ENCODE measurements at regions not wholly inside any gene's neighbourhood (a gene's known extent, or its start where the extent isn't known, plus 50 kb on each side); places are given as distances from the start of the nearest gene placed in this dataset.
"Not testable (repeated sequence)": the region's sequence is repeated elsewhere in the genome, so short reads cannot be mapped to it uniquely, and the experiment has no call there.

DNA sequence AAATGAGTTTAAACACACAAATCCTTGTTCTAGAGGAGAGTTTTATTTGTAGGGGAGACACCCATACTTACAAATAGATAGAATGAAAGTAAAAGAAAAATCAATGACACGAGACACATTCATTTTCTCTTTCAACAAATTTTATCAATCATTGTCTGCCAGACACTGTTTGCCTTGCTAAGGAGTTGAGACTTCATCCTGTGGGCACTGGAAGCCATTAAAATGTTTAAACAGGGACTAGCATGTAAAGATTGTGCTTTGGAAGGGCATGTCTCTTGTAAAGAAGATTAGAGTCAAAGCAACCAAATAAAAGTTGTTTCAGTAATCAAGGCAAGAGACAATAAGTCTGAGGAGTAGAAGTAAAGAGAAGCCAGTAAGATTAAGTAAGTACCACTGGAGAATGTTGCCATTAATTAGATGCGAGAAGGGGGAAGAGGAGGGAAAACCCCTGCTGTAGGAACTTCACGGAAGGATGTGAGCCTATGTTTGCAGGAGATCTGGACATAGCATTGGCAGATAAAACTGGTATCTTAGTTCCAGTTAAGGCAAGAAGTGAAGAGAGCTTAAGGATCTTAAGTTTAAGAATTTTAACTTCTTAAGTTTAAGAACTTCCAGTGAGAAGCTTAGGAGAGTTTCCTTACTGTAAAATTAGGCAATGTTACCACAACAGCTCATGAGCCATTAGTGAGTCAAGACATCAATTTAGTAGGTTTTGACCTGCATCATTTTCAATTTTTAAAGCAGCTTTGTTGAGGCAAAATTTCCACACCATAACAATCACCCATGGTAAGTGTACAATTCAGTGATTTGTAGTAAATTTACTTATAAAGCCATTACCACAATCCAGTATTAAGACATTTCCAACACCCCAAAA lies 117.0 kb upstream of the UST start:
- intact Hi-C loops (cut with DNase I; ENCODE audit: low total_unique reads), result no loop called here
- TF ChIP-seq, protein P1, sequence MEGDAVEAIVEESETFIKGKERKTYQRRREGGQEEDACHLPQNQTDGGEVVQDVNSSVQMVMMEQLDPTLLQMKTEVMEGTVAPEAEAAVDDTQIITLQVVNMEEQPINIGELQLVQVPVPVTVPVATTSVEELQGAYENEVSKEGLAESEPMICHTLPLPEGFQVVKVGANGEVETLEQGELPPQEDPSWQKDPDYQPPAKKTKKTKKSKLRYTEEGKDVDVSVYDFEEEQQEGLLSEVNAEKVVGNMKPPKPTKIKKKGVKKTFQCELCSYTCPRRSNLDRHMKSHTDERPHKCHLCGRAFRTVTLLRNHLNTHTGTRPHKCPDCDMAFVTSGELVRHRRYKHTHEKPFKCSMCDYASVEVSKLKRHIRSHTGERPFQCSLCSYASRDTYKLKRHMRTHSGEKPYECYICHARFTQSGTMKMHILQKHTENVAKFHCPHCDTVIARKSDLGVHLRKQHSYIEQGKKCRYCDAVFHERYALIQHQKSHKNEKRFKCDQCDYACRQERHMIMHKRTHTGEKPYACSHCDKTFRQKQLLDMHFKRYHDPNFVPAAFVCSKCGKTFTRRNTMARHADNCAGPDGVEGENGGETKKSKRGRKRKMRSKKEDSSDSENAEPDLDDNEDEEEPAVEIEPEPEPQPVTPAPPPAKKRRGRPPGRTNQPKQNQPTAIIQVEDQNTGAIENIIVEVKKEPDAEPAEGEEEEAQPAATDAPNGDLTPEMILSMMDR (IDR thresholded peaks at IDR 0.05 in 8 of 11, conservative IDR thresholded peaks at IDR 0.05 in 3 of 11), result no peak
- TF ChIP-seq POLR2AphosphoS5 (IDR thresholded peaks at IDR 0.05) (no peak), POLR2A (IDR thresholded peaks at IDR 0.05) (no peak)
- 50 to 75% (median 64%) methylated on average over 3 of the region's 3 CpGs for WGBS, 5 donors
- Histone ChIP-seq H3K36me3 (no peaks in the 10 kb centered on the region), H3K4me1 (peaks cover 0 to 11% (median 8%) of the 10 kb centered on the region in 6 donors), H3K9me3 (no peaks in the 10 kb centered on the region), H3K4me3 (no peak overlapping the region), H3K27ac (no peak overlapping the region), H3K27me3 (replicated peaks in 1 of 7) (no peaks in the 10 kb centered on the region)
- DNase-seq, result no peak

DNA sequence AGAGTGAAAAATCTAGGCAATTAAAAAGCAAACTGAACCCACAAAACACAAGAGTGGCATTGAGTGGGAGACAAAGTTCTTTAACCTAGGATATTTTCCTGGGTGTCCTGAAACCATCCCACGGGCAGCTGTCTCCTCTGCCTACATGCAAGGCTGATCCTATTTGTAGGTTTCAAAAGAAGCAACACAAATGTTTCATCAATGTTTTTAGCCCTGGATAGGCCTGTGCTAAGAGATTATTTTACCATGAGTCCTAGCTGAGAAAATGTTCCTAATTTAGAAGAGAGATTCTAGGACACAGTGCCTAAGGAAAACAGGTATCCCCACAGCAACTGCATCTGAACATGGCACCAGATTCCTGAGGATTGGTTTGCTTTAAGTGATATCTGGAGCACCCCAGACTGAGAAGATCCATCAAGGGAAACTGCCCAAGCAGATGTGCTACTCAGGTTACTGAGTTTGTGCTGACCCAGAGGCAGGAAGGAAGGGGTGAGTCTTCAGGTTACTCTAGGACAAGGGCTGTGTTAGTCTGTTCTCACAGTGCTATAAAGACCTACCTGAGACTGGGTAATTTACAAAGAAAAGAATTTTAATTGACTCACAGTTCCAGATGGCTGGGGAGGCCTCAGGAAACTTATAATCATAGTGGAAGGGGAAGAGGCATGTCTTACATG lies 111.6 kb upstream of the UST start:
- no peak for TF ChIP-seq POLR2AphosphoS5 (IDR thresholded peaks at IDR 0.05)
- no peak for TF ChIP-seq POLR2A (IDR thresholded peaks at IDR 0.05)
- TF ChIP-seq, protein P1 (IDR thresholded peaks at IDR 0.05 in 8 of 11, conservative IDR thresholded peaks at IDR 0.05 in 3 of 11), result no peak
- no peak for DNase-seq
- Histone ChIP-seq H3K36me3 (no peaks in the 10 kb centered on the region), H3K9me3 (no peaks in the 10 kb centered on the region), H3K4me3 (no peak overlapping the region), H3K27me3 (replicated peaks in 1 of 7) (no peaks in the 10 kb centered on the region), H3K4me1 (peaks cover 0 to 11% (median 3%) of the 10 kb centered on the region in 6 donors), H3K27ac (no peak overlapping the region)
- intact Hi-C loops (cut with DNase I; ENCODE audit: low total_unique reads), result no loop called here
- 90 to 100% (median 100%) methylated on average over 1 of the region's 1 CpG for WGBS, 5 donors

DNA sequence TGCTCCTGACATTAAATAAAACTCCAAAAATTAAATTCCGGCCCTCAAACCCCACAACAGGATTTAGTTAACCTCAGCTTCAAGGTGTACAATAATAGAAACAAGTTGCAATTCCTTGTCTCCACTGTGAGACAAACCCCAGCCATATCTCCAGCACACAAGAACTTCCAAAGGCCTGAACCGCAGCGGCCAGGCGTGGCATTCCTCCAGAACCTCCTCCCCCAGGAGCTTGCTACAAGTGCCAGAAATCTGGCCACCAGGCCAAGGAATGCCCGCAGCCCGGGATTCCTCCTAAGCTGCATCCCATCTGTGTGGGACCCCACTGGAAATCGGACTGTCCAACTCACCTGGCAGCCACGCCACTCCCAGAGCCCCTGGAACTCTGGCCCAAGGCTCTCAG lies 105.0 kb upstream of the UST start:
- 86 to 96% (median 88%) methylated on average over 6 to 8 of the region's 8 CpGs for WGBS, 5 donors
- H3K9me3 ChIP-seq; H3K36me3 ChIP-seq; H3K27me3 ChIP-seq (replicated peaks in 1 of 7); H3K27ac ChIP-seq; intact Hi-C loops (cut with DNase I; ENCODE audit: low total_unique reads); DNase-seq; H3K4me3 ChIP-seq: not testable (repeated sequence)
- H3K4me1 ChIP-seq, result peaks cover 0 to 11% (median 3%) of the 10 kb centered on the region in 6 donors

DNA sequence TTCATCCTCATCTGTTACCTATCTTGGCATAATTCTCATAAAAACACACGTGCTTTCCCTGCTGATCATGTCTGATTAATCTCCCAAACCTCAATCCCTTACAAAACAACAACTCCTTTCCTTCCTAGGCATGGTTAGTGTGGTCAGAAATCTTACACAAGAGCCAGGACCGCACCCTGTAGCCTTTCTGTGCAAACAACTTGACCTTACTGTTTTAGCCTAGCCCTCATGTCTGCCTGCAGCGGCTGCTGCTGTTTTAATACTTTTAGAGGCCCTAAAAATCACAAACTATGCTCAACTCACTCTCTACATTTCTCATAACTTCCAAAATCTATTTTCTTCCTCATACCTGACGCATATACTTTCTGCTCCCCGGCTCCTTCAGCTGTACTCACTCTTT lies 103.6 kb upstream of the UST start:
- H3K27me3 ChIP-seq (replicated peaks in 1 of 7); H3K4me3 ChIP-seq; H3K27ac ChIP-seq; H3K9me3 ChIP-seq; intact Hi-C loops (cut with DNase I; ENCODE audit: low total_unique reads); H3K36me3 ChIP-seq; H3K4me1 ChIP-seq; DNase-seq: not testable (repeated sequence)
- 58 to 88% (median 75%) methylated on average over 3 to 5 of the region's 5 CpGs for WGBS, 5 donors

DNA sequence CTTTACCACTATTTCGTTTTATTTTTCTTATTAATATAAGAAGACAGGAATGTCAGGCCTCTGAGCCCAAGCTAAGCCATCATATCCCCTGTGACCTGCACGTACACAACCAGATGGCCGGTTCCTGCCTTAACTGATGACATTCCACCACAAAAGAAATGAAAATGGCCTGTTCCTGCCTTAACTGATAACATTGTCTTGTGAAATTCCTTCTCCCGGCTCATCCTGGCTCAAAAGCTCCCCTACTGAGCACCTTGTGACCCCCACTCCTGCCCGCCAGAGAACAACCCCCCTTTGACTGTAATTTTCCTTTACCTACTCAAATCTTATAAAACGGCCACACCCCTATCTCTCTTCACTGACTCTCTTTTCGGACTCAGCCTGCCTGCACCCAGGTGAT lies 101.8 kb upstream of the UST start:
- H3K36me3 ChIP-seq; DNase-seq; intact Hi-C loops (cut with DNase I; ENCODE audit: low total_unique reads); H3K4me3 ChIP-seq; H3K27ac ChIP-seq; H3K9me3 ChIP-seq; H3K27me3 ChIP-seq (replicated peaks in 1 of 7): not testable (repeated sequence)
- H3K4me1 ChIP-seq, result peaks cover 0 to 24% (median 17%) of the 10 kb centered on the region in 6 donors
- 75 to 87% (median 84%) methylated on average over 7 of the region's 7 CpGs for WGBS, 5 donors
